ENCODE measurements at regions not wholly inside any gene's neighbourhood (a gene's known extent, or its start where the extent isn't known, plus 50 kb on each side); places are given as distances from the start of the nearest gene placed in this dataset.

DNA sequence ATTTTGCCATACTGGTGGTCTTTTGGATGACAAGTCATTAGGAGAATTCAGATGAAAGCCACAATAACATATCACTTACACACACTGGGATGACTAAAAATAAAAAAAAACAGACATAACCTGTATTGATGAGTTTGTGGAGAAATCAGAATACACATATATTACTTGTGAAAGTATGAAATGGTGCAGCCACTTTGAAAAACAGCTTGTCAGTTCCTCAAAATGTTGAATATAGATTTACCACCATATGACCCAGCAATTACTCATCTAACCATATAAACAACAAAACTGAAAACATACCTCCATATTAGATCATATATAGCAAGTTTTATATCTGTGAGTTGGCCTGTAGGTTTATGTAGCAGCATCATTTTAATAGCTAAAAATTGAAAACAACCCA, 608.7 kb downstream of the TLL1 start:
- H3T11ph ChIP-seq (ENCODE audit: low read length), result no peak overlapping the region
- H2BK15ac ChIP-seq (ENCODE audit: low read depth, low read length), result no peak overlapping the region
- no peak overlapping the region for H2BK12ac ChIP-seq (ENCODE audit: insufficient read length, low read depth, low read length)
- Mint-ChIP-seq H3K9me3 (no peaks in the 10 kb centered on the region), H3K27me3 (ENCODE audit: low read depth) (no peaks in the 10 kb centered on the region), H3K36me3 (ENCODE audit: insufficient read depth in 1 of 3, low read depth in 3 of 3) (no peaks in the 10 kb centered on the region), H3K27ac (no peak overlapping the region), H3K4me1 (no peaks in the 10 kb centered on the region; a peak in 1 of 4 replicates), H3K4me3 (no peak overlapping the region)
- H2AFZ ChIP-seq (ENCODE audit: low read length), result no peak overlapping the region
- no peak overlapping the region for H3K18ac ChIP-seq (ENCODE audit: insufficient read length, low read depth, low read length)
- no peak overlapping the region for H3K4me2 ChIP-seq (ENCODE audit: insufficient read depth, insufficient read length, low read length)
- H3K4me1 ChIP-seq (ENCODE audit: insufficient read depth, low read length), result no peaks in the 10 kb centered on the region
- no peak overlapping the region for H2BK5ac ChIP-seq (ENCODE audit: insufficient read length, low read length)
- TF ChIP-seq, protein P1, sequence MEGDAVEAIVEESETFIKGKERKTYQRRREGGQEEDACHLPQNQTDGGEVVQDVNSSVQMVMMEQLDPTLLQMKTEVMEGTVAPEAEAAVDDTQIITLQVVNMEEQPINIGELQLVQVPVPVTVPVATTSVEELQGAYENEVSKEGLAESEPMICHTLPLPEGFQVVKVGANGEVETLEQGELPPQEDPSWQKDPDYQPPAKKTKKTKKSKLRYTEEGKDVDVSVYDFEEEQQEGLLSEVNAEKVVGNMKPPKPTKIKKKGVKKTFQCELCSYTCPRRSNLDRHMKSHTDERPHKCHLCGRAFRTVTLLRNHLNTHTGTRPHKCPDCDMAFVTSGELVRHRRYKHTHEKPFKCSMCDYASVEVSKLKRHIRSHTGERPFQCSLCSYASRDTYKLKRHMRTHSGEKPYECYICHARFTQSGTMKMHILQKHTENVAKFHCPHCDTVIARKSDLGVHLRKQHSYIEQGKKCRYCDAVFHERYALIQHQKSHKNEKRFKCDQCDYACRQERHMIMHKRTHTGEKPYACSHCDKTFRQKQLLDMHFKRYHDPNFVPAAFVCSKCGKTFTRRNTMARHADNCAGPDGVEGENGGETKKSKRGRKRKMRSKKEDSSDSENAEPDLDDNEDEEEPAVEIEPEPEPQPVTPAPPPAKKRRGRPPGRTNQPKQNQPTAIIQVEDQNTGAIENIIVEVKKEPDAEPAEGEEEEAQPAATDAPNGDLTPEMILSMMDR (conservative IDR thresholded peaks at IDR 0.05), result no peak
- no peak overlapping the region for H3K27ac ChIP-seq (ENCODE audit: insufficient read length, low read depth, low read length)
- no peak overlapping the region for H4K5ac ChIP-seq (ENCODE audit: insufficient read length, low read depth, low read length)
- H3K23ac ChIP-seq (ENCODE audit: insufficient read length, low read depth, low read length), result no peak overlapping the region
- H3K9ac ChIP-seq (ENCODE audit: extremely low read depth, insufficient read length, low read length), result no peak overlapping the region
- H4K20me1 ChIP-seq (ENCODE audit: control insufficient read depth, insufficient read depth, insufficient read length), result no peaks in the 10 kb centered on the region
- no peaks in the 10 kb centered on the region for H3K79me2 ChIP-seq (ENCODE audit: insufficient read depth, low read length)
- H4K91ac ChIP-seq (ENCODE audit: insufficient read length, low read depth, low read length), result no peak overlapping the region
- H3K56ac ChIP-seq (ENCODE audit: insufficient read length, low read depth, low read length), result no peak overlapping the region
- no peak for DNase-seq
- no peak overlapping the region for H2AK5ac ChIP-seq (ENCODE audit: insufficient read length, low read length)
- no peaks in the 10 kb centered on the region for H3K23me2 ChIP-seq (ENCODE audit: insufficient read length, low read depth, low read length, poor library complexity, severe bottlenecking)
- no peak overlapping the region for H3K4ac ChIP-seq (ENCODE audit: low read depth, low read length)
- H3K9me3 ChIP-seq (ENCODE audit: control insufficient read depth, low read depth, low read length), result no peaks in the 10 kb centered on the region
- H3K14ac ChIP-seq (ENCODE audit: insufficient read depth, low read length), result no peak overlapping the region
- H2BK20ac ChIP-seq (ENCODE audit: low read depth, low read length, poor library complexity, severe bottlenecking), result no peak overlapping the region
- H2BK120ac ChIP-seq (ENCODE audit: low read depth, low read length, poor library complexity, severe bottlenecking), result no peak overlapping the region
- H4K8ac ChIP-seq (replicated peaks; ENCODE audit: insufficient read length, low read depth, low read length), result no peak overlapping the region
- no peaks in the 10 kb centered on the region for H3K27me3 ChIP-seq (ENCODE audit: insufficient read depth, low read length)
- H3K79me1 ChIP-seq (ENCODE audit: insufficient read depth, low read depth, low read length, poor library complexity, severe bottlenecking), result no peaks in the 10 kb centered on the region
